ENCODE measurements at regions not wholly inside any gene's neighbourhood (a gene's known extent, or its start where the extent isn't known, plus 50 kb on each side); places are given as distances from the start of the nearest gene placed in this dataset.
A peak's percentile ranks its signal among the peaks of the same experiment; 100 is the strongest.

DNA sequence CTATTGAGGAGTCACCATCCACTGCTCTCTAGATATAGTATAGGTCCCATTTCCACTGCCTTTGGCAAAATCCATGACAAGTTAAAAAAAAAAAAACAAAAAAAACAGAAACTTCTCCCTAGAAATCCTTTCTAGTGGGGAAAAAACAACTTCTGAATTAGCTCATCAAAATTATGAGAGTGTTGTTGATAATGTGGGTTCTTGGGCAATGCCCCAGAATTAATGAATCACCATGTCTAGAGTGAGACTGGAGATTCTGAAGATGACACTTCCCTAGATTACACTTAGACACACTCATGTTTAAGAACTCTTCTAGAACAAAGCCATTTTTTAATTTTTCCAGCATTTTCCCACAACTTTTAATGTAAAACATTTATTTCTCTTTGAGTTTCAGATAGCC lies 728.0 kb upstream of the C9orf72 start:
- Histone ChIP-seq H3K18ac (ENCODE audit: low read depth in 1 of 2, low read length in 2 of 2) (no peak overlapping the region), H2BK120ac (ENCODE audit: low read depth, low read length) (no peak overlapping the region), H3K14ac (ENCODE audit: low read length in 2 of 2) (no peak overlapping the region), H3K23ac (ENCODE audit: low read length in 2 of 2) (no peak overlapping the region), H3K27ac (ENCODE audit: low read length, poor library complexity, severe bottlenecking) (no peak overlapping the region), H3K4me1 (ENCODE audit: control insufficient read depth, insufficient read depth, low read depth, low read length) (no peaks in the 10 kb centered on the region), H4K91ac (ENCODE audit: low read length) (no peak overlapping the region), H3K27me3 (ENCODE audit: control insufficient read depth in 1 of 2, insufficient read depth in 1 of 2, low read length in 2 of 2) (no peaks in the 10 kb centered on the region), H3K79me1 (replicated peaks; ENCODE audit: low read length, poor library complexity, severe bottlenecking) (no peaks in the 10 kb centered on the region), H3K36me3 (ENCODE audit: control insufficient read depth in 1 of 2, insufficient read depth in 2 of 2, low read depth in 1 of 2, low read length in 2 of 2) (no peaks in the 10 kb centered on the region), H2BK15ac (ENCODE audit: low read depth, poor library complexity, severe bottlenecking) (no peak overlapping the region), H2BK12ac (ENCODE audit: low read length in 2 of 2) (no peak overlapping the region), H3K4ac (ENCODE audit: low read depth in 1 of 2, low read length in 2 of 2) (no peak overlapping the region), H2AFZ (ENCODE audit: low read depth, low read length) (no peak overlapping the region), H2BK5ac (ENCODE audit: low read depth, low read length, poor library complexity, severe bottlenecking) (no peak overlapping the region), H3K9ac (ENCODE audit: low read length) (no peak overlapping the region), H3K4me2 (ENCODE audit: low read length, poor library complexity, severe bottlenecking) (no peak overlapping the region), H2AK5ac (ENCODE audit: low read length, severe bottlenecking) (no peak overlapping the region), H3K9me3 (ENCODE audit: control insufficient read depth, low read length) (no peaks in the 10 kb centered on the region), H4K8ac (ENCODE audit: low read length) (no peak overlapping the region), H3K4me3 (ENCODE audit: insufficient read depth in 1 of 2, low read depth in 1 of 2, low read length in 2 of 2) (no peak overlapping the region)
- peak; percentile 65 for DNase-seq

DNA sequence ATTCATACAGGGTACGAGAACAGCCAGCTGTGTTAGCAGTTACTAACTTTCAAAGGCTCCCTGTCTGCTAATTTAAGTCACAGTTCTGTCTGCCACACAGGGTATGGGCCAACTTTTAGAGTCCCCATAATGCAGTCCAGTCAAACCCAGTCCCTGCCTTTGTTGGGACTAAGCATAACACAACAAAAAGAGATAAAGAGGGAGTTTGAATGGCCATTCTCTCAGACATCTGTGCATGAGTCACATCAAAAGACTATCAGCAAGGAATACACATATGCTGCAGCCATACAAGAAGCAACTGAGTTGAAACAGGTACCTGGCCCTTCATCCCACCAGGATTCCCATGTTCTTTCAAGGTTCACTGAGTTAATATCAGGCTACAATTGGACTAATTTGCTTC lies 744.5 kb upstream of the C9orf72 start:
- Histone ChIP-seq H3K79me1 (replicated peaks; ENCODE audit: low read length, poor library complexity, severe bottlenecking) (no peaks in the 10 kb centered on the region), H4K8ac (ENCODE audit: low read length) (no peak overlapping the region), H2BK12ac (ENCODE audit: low read length in 2 of 2) (no peak overlapping the region), H2AFZ (ENCODE audit: low read depth, low read length) (no peak overlapping the region), H3K36me3 (ENCODE audit: control insufficient read depth in 1 of 2, insufficient read depth in 2 of 2, low read depth in 1 of 2, low read length in 2 of 2) (no peaks in the 10 kb centered on the region), H3K18ac (ENCODE audit: low read depth in 1 of 2, low read length in 2 of 2) (no peak overlapping the region), H4K91ac (ENCODE audit: low read length) (no peak overlapping the region), H2AK5ac (ENCODE audit: low read length, severe bottlenecking) (no peak overlapping the region), H3K27me3 (ENCODE audit: control insufficient read depth in 1 of 2, insufficient read depth in 1 of 2, low read length in 2 of 2) (no peaks in the 10 kb centered on the region), H3K4me2 (ENCODE audit: low read length, poor library complexity, severe bottlenecking) (no peak overlapping the region), H3K9ac (ENCODE audit: low read length) (no peak overlapping the region), H3K4me3 (ENCODE audit: insufficient read depth in 1 of 2, low read depth in 1 of 2, low read length in 2 of 2) (no peak overlapping the region), H3K4ac (ENCODE audit: low read depth in 1 of 2, low read length in 2 of 2) (no peak overlapping the region), H3K14ac (ENCODE audit: low read length in 2 of 2) (peak overlapping the region in 1 of 2 experiments; percentile 55), H3K27ac (ENCODE audit: low read length, poor library complexity, severe bottlenecking) (no peak overlapping the region), H3K23ac (ENCODE audit: low read length in 2 of 2) (no peak overlapping the region), H2BK5ac (ENCODE audit: low read depth, low read length, poor library complexity, severe bottlenecking) (no peak overlapping the region), H2BK120ac (ENCODE audit: low read depth, low read length) (no peak overlapping the region), H2BK15ac (ENCODE audit: low read depth, poor library complexity, severe bottlenecking) (no peak overlapping the region), H3K4me1 (ENCODE audit: control insufficient read depth, insufficient read depth, low read depth, low read length) (no peaks in the 10 kb centered on the region), H3K9me3 (ENCODE audit: control insufficient read depth, low read length) (no peaks in the 10 kb centered on the region)
- WGBS: no CpG with 5 or more reads among the region's 1 CpG
- DNase-seq: no peak

DNA sequence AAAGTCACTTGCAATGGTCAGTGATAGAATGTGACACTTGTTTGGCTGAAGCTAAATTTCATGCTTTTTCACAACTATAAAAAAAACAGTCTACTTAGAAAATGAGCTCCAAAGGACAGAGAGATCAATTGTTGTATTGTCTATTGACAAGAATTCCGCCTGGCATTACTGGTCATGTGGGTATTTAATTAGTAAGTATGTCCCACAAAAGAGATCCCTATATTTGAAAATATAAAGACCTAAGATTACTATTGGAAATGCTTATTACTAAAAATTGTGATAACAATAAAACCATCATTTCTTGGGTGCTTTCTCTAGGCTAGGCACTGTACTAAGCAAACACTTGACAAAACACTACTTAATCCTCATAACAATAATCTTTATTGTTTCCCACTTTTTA lies 745.2 kb upstream of the C9orf72 start:
- DNase-seq: no peak

DNA sequence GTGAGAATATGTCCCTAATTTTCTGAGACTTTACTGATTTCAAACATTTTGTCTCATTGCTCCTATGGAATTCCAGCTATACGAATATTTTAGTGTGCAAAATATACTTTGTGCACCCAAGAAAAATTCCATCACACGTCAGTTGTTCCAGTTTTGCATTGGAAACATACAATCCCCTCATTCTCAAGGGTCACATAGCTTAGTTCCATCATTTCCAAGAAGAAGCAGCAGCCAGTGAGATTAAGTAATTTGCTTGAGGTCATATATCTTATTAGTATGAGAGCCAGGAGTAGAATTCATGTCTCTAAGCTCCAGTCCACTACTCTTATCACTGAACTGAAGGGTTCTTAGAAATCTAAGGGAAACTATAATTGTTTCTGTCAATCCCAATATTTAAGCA lies 746.7 kb upstream of the C9orf72 start:
- H3K4me1 ChIP-seq (ENCODE audit: control insufficient read depth, insufficient read depth, low read depth, low read length): no peaks in the 10 kb centered on the region
- no peak overlapping the region for H2BK5ac ChIP-seq (ENCODE audit: low read depth, low read length, poor library complexity, severe bottlenecking)
- no peak overlapping the region for H4K8ac ChIP-seq (ENCODE audit: low read length)
- H2AK5ac ChIP-seq (ENCODE audit: low read length, severe bottlenecking): no peak overlapping the region
- no peaks in the 10 kb centered on the region for H3K36me3 ChIP-seq (ENCODE audit: control insufficient read depth in 1 of 2, insufficient read depth in 2 of 2, low read depth in 1 of 2, low read length in 2 of 2)
- H3K18ac ChIP-seq (ENCODE audit: low read depth in 1 of 2, low read length in 2 of 2): no peak overlapping the region
- H3K4me3 ChIP-seq (ENCODE audit: insufficient read depth in 1 of 2, low read depth in 1 of 2, low read length in 2 of 2): no peak overlapping the region
- H3K27me3 ChIP-seq (ENCODE audit: control insufficient read depth in 1 of 2, insufficient read depth in 1 of 2, low read length in 2 of 2): no peaks in the 10 kb centered on the region
- no peak overlapping the region for H2BK120ac ChIP-seq (ENCODE audit: low read depth, low read length)
- DNase-seq: no peak
- H3K4ac ChIP-seq (ENCODE audit: low read depth in 1 of 2, low read length in 2 of 2): no peak overlapping the region
- no peak overlapping the region for H2BK12ac ChIP-seq (ENCODE audit: low read length in 2 of 2)
- H3K27ac ChIP-seq (ENCODE audit: low read length, poor library complexity, severe bottlenecking): no peak overlapping the region
- no peak overlapping the region for H3K4me2 ChIP-seq (ENCODE audit: low read length, poor library complexity, severe bottlenecking)
- H3K23ac ChIP-seq (ENCODE audit: low read length in 2 of 2): no peak overlapping the region
- H3K14ac ChIP-seq (ENCODE audit: low read length in 2 of 2): no peak overlapping the region
- WGBS: 75% methylated on average over 2 of the region's 2 CpGs
- no peaks in the 10 kb centered on the region for H3K79me1 ChIP-seq (replicated peaks; ENCODE audit: low read length, poor library complexity, severe bottlenecking)
- no peak overlapping the region for H4K91ac ChIP-seq (ENCODE audit: low read length)
- H2AFZ ChIP-seq (ENCODE audit: low read depth, low read length): no peak overlapping the region
- no peak overlapping the region for H2BK15ac ChIP-seq (ENCODE audit: low read depth, poor library complexity, severe bottlenecking)
- H3K9me3 ChIP-seq (ENCODE audit: control insufficient read depth, low read length): no peaks in the 10 kb centered on the region
- no peak overlapping the region for H3K9ac ChIP-seq (ENCODE audit: low read length)

More for the DNA sequence above, 745.2 kb upstream of the C9orf72 start:
- H2AFZ ChIP-seq (ENCODE audit: low read depth, low read length): no peak overlapping the region
- no peaks in the 10 kb centered on the region for H3K79me1 ChIP-seq (replicated peaks; ENCODE audit: low read length, poor library complexity, severe bottlenecking)
- no CpG with 5 or more reads among the region's 1 CpG for WGBS
- H2BK120ac ChIP-seq (ENCODE audit: low read depth, low read length): no peak overlapping the region
- H3K4me2 ChIP-seq (ENCODE audit: low read length, poor library complexity, severe bottlenecking): no peak overlapping the region
- H4K91ac ChIP-seq (ENCODE audit: low read length): no peak overlapping the region
- no peaks in the 10 kb centered on the region for H3K27me3 ChIP-seq (ENCODE audit: control insufficient read depth in 1 of 2, insufficient read depth in 1 of 2, low read length in 2 of 2)
- no peak overlapping the region for H3K9ac ChIP-seq (ENCODE audit: low read length)
- H4K8ac ChIP-seq (ENCODE audit: low read length): no peak overlapping the region
- H3K18ac ChIP-seq (ENCODE audit: low read depth in 1 of 2, low read length in 2 of 2): no peak overlapping the region
- no peak overlapping the region for H2BK12ac ChIP-seq (ENCODE audit: low read length in 2 of 2)
- H3K23ac ChIP-seq (ENCODE audit: low read length in 2 of 2): no peak overlapping the region
- H3K9me3 ChIP-seq (ENCODE audit: control insufficient read depth, low read length): no peaks in the 10 kb centered on the region
- H3K36me3 ChIP-seq (ENCODE audit: control insufficient read depth in 1 of 2, insufficient read depth in 2 of 2, low read depth in 1 of 2, low read length in 2 of 2): no peaks in the 10 kb centered on the region
- H2AK5ac ChIP-seq (ENCODE audit: low read length, severe bottlenecking): no peak overlapping the region
- H3K4me1 ChIP-seq (ENCODE audit: control insufficient read depth, insufficient read depth, low read depth, low read length): no peaks in the 10 kb centered on the region
- no peak overlapping the region for H3K4ac ChIP-seq (ENCODE audit: low read depth in 1 of 2, low read length in 2 of 2)
- H3K27ac ChIP-seq (ENCODE audit: low read length, poor library complexity, severe bottlenecking): no peak overlapping the region
- H3K4me3 ChIP-seq (ENCODE audit: insufficient read depth in 1 of 2, low read depth in 1 of 2, low read length in 2 of 2): no peak overlapping the region
- no peak overlapping the region for H2BK5ac ChIP-seq (ENCODE audit: low read depth, low read length, poor library complexity, severe bottlenecking)
- H2BK15ac ChIP-seq (ENCODE audit: low read depth, poor library complexity, severe bottlenecking): no peak overlapping the region
- no peak overlapping the region for H3K14ac ChIP-seq (ENCODE audit: low read length in 2 of 2)
